HS-27A (cell line): ENCODE measurements at regions not wholly inside any gene's neighbourhood (a gene's known extent, or its start where the extent isn't known, plus 50 kb on each side); places are given as distances from the start of the nearest gene placed in this dataset.
"Not testable (repeated sequence)": the region's sequence is repeated elsewhere in the genome, so short reads cannot be mapped to it uniquely, and the experiment has no call there.

Experiments used
- DNase-seq: peaks from one replicate; pipeline ENCODE4 v3.0.0-alpha.2; 2012; ENCODE audit warnings: low read depth, missing footprints

GRCh38 chr5:174444479-174445188 is 279.7 kb upstream of the MSX2 start:
- no peak for DNase-seq

- DNase-seq = no peak
These were observed 277.9 kb upstream of the MSX2 start for GRCh38 chr5:174446446-174446845.

- DNase-seq = no peak
These were observed 277.4 kb upstream of the MSX2 start for GRCh38 chr5:174446988-174447387.

GRCh38 chr5:174448041-174448440 is 276.3 kb upstream of the MSX2 start:
- no peak for DNase-seq

DNA sequence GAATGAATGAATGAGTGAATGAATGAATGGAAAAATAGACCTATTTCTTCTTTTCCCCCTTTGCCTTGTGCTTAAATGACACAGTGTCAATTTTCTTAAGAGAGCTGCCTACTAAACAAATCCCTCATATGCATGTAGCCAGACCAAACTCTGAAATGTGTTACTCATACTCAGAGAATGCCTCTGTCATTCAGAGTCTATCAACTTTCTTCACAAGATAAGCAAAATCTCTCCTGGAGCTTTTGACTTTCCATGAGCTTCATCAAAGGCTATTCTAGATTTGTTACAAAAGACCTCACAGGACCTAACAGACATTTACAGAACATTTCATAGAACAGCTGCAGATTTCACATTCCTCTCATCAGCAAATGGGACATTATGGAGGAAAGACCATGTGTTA is 275.7 kb upstream of the MSX2 start:
- no peak for DNase-seq

GRCh38 chr5:174453690-174454089 is 270.7 kb upstream of the MSX2 start:
- DNase-seq = no peak

DNA sequence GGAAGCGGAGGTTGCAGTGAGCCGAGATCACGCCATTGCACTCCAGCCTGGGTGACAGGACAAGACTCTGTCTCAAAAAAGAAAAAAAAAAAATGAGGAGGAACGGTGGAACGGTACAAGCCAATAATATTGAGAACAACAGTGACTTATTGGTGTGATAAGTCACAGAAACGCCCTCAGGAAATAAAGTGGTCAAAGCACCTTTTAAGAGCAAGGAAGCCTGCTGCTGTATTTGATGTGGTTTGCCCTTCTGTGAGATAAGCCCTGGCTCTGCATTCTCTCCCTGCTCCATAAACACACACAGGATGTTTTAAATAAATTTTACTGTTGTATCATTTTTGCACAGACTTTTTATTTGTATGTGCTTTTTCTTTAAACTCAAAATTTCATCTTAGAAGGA is 269.9 kb upstream of the MSX2 start:
- DNase-seq = no peak

- DNase-seq = no peak
These were observed 269.5 kb upstream of the MSX2 start for GRCh38 chr5:174454890-174455289.

GRCh38 chr5:174455301-174455700 is 269.1 kb upstream of the MSX2 start:
- DNase-seq = no peak

DNA sequence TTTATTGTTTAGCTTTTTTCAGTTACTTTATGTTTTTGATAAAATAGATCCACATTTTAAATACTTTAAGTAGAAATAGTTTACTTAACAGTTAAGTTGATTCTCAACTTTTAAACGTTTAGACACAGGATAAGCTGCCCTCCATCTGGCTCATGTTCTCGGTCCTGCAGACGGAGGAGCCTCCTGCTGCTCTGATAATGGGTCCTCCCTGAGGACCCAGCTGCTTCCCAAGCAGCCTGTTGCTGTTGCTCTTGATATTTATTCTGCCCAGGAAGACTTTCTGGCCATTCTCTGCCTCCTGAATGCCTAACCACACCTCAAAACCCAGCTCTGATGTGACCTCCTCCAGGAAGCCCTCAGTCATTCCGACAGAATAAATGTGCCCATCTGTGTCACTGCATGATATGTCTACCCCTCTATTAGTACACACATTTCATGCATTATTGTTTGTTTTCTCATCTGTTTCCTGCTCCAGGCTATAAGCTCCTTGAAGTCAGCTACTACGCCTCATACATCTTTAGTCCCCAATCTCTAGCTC is 267.2 kb upstream of the MSX2 start:
- no peak for DNase-seq

DNA sequence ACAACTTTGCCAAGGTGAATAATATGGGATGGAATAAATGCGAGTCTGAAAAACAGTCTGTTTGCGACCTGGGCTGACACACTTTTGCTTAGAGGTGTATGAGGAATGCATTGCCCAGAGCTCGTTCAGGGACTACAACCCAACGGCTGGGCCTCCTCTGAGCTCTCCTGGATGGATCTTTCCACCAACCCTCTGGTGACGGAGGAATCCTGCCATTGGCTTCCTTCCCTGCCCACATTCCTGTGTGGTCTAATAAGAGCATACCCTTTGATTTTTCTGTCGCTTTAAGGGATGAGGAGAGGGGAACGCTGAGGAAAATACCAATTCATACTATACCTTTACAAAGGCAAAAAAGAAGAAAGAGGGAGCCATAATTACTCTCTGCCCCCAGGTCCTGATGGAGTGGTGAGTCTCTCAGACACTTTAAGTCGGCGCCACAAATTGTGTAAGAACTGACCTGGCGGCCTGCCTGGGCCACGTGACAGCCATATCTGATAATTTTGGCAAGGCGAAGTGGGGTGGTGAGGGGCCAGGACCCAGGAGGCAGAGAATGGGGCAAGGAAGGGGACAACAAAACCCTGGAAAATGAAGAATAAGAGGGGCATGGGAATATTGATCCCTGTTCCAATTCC is 265.2 kb upstream of the MSX2 start:
- DNase-seq = no peak

DNA sequence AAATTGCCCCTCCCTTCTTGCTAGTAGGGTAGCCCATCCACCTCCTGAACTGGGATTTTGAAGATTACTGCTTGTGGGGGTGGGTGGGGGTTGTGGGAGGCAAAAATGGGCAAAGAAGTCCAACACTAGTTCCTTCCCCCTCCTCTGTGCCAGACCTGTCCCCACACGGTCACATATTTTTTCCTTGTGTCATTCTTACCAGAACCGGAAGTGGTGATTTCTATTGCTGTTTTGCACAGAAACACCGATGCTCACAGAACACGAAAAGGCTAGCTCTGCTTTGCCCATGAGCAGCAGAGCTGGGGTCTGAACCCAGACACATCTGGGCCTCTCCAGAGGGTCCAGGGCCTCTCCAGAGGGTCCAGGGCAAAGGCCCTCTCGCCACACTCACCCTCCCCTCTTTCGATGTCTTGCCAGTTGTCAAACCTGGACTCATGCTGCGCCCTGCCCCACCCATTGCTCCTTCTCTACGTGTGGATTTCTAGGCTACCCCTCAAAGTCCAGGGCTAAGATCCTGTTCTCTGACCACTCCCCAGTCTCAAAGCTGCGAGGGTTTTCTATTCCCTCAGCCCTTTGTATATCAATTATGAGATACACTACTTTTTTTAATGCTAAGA is 264.4 kb upstream of the MSX2 start:
- no peak for DNase-seq

DNA sequence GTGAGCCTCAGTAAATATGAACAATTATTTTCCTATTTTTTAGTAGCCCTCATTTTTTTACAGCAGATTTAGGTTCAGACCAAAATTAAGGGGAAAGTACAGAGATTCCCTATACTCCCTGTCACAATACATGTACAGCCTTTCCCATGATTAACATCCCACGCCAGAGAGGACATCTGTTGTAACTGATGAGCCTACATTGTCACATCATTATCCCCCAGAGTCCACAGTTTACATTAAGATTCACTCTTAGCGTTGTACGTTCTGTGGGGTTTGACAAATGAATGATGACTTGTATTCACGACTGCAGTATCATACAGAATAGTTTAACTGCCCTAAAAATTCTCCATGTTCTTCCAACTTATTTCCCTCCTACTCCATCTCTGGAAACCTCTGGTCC is 262.3 kb upstream of the MSX2 start:
- no peak for DNase-seq

GRCh38 chr5:174464504-174465165 is 259.7 kb upstream of the MSX2 start:
- no peak for DNase-seq

- not testable (repeated sequence) for DNase-seq
These were observed 252.9 kb upstream of the MSX2 start for GRCh38 chr5:174471528-174471927.

GRCh38 chr5:174472956-174473355 is 251.4 kb upstream of the MSX2 start:
- DNase-seq = no peak

- DNase-seq = not testable (repeated sequence)
These were observed 248.4 kb upstream of the MSX2 start for GRCh38 chr5:174476001-174476400.

- DNase-seq = no peak
These were observed 245.1 kb upstream of the MSX2 start for GRCh38 chr5:174479325-174479724.

DNA sequence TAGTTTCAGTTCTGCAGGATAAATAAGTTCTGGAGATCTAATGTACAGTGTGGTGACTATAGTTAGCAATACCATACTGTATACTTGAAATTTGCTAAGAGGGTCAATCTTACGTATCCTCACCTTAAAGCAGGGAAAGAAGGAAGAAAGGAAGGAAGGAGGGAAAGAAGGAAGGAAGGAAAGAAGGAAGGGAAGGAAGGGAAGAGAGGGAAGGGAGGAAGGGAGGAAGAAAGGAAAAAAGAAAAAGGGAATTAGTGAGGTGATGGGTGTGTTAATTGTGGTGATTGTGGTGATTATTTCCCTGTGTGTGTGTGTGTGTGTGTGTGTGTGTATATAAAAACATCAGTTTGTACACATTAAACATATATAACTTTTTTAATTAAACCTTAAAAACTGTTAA is 242.6 kb upstream of the MSX2 start:
- no peak for DNase-seq

- DNase-seq = no peak
These were observed 241.8 kb upstream of the MSX2 start for GRCh38 chr5:174482607-174483024.

GRCh38 chr5:174483411-174483810 is 241.0 kb upstream of the MSX2 start:
- no peak for DNase-seq

DNA sequence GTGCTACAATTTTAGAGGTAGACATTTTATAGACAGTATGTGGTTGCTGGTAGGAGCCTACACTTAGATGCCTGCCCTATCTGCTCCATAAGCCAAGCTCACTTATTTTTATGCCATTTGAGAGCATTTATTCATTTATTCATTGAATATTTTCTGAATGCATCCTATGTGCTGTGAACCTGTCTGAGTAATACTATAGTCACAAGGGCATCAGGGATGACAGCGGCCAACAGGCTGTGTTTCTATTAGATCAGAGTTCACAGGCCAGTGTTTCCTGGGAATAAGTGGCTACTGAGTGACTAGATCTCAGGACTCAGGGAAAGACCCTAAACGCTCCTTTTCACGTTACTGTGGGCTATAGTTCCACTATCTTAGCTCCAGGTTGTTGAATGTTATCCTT is 235.2 kb upstream of the MSX2 start:
- DNase-seq = no peak
